Mesothelial cell of epicardium (in vitro differentiated cells): ENCODE measurements at regions not wholly inside any gene's neighbourhood (a gene's known extent, or its start where the extent isn't known, plus 50 kb on each side); places are given as distances from the start of the nearest gene placed in this dataset.
"Not testable (repeated sequence)": the region's sequence is repeated elsewhere in the genome, so short reads cannot be mapped to it uniquely, and the experiment has no call there.

Experiments
- DNase-seq, 2 experiments: peaks; one replicate each; pipeline ENCODE4 v3.0.0; 2021; ENCODE audit warnings: low spot score in 2 of 2; ENCODE audit not compliant: unreplicated experiment in 2 of 2
- H3K27ac Mint-ChIP-seq: 2 replicates; pipeline ENCODE4 v1.8.0; 2021; ENCODE audit warnings: mixed read lengths
- H3K27me3 Mint-ChIP-seq: 2 replicates; pipeline ENCODE4 v1.8.0; 2021; ENCODE audit warnings: low read depth, mixed read lengths
- H3K36me3 Mint-ChIP-seq: 2 replicates; pipeline ENCODE4 v1.8.0; 2021; ENCODE audit warnings: mixed read lengths
- H3K4me1 Mint-ChIP-seq: 2 replicates; pipeline ENCODE4 v1.8.0; 2021; ENCODE audit warnings: mixed read lengths
- H3K4me3 Mint-ChIP-seq: 2 replicates; pipeline ENCODE4 v1.8.0; 2021; ENCODE audit warnings: mild to moderate bottlenecking, moderate library complexity, mixed read lengths
- H3K9me3 Mint-ChIP-seq: 2 replicates; pipeline ENCODE4 v1.8.0; 2021; ENCODE audit warnings: mixed read lengths
- CTCF ChIP-seq: fragments of 200-600 bp; sonication (generic); IDR thresholded peaks from one replicate; pipeline ENCODE4 v1.5.0; 2021; ENCODE audit warnings: antibody characterized with exemption; ENCODE audit not compliant: unreplicated experiment

GRCh38 chr6:117795234-117795633 lies 111.8 kb upstream of the SLC35F1 start:
- Mint-ChIP-seq H3K9me3 (peaks cover 9% of the 10 kb centered on the region), H3K27me3 (peaks cover 17% of the 10 kb centered on the region), H3K36me3 (no peaks in the 10 kb centered on the region), H3K4me1 (no peaks in the 10 kb centered on the region), H3K27ac (no peak overlapping the region), H3K4me3 (no peak overlapping the region)
- no peak for DNase-seq
- no peak for TF ChIP-seq CTCF

GRCh38 chr6:117798819-117799218 lies 108.2 kb upstream of the SLC35F1 start:
- not testable (repeated sequence) for H3K9me3 Mint-ChIP-seq, H3K4me3 Mint-ChIP-seq, H3K27ac Mint-ChIP-seq, H3K4me1 Mint-ChIP-seq, H3K36me3 Mint-ChIP-seq, DNase-seq
- peaks cover 21% of the 10 kb centered on the region for H3K27me3 Mint-ChIP-seq

- Mint-ChIP-seq H3K27me3 (peaks cover 2% of the 10 kb centered on the region), H3K27ac (no peak overlapping the region), H3K4me1 (no peaks in the 10 kb centered on the region), H3K4me3 (no peak overlapping the region), H3K9me3 (peaks cover 24% of the 10 kb centered on the region), H3K36me3 (no peaks in the 10 kb centered on the region)
- no peak for TF ChIP-seq CTCF
- DNase-seq, result no peak
Observed at GRCh38 chr6:117810269-117810668, 96.8 kb upstream of the SLC35F1 start.

GRCh38 chr6:117817499-117817898 lies 89.6 kb upstream of the SLC35F1 start:
- H3K27me3 Mint-ChIP-seq, result peaks cover 12% of the 10 kb centered on the region
- peaks cover 10% of the 10 kb centered on the region for H3K9me3 Mint-ChIP-seq
- no peak overlapping the region for H3K27ac Mint-ChIP-seq
- no peak for DNase-seq
- H3K36me3 Mint-ChIP-seq, result no peaks in the 10 kb centered on the region
- TF ChIP-seq CTCF, result no peak
- H3K4me3 Mint-ChIP-seq, result no peak overlapping the region
- H3K4me1 Mint-ChIP-seq, result no peaks in the 10 kb centered on the region

GRCh38 chr6:117817992-117818391 lies 89.1 kb upstream of the SLC35F1 start:
- Mint-ChIP-seq H3K9me3 (peaks cover 10% of the 10 kb centered on the region), H3K4me3 (no peak overlapping the region), H3K27ac (no peak overlapping the region), H3K27me3 (peaks cover 12% of the 10 kb centered on the region), H3K4me1 (no peaks in the 10 kb centered on the region), H3K36me3 (no peaks in the 10 kb centered on the region)
- no peak for TF ChIP-seq CTCF
- no peak for DNase-seq

GRCh38 chr6:117818449-117818848 lies 88.6 kb upstream of the SLC35F1 start:
- H3K4me1 Mint-ChIP-seq, result no peaks in the 10 kb centered on the region
- H3K36me3 Mint-ChIP-seq, result no peaks in the 10 kb centered on the region
- no peak overlapping the region for H3K27ac Mint-ChIP-seq
- H3K9me3 Mint-ChIP-seq, result peaks cover 10% of the 10 kb centered on the region
- no peak for DNase-seq
- no peak for TF ChIP-seq CTCF
- peaks cover 14% of the 10 kb centered on the region for H3K27me3 Mint-ChIP-seq
- H3K4me3 Mint-ChIP-seq, result no peak overlapping the region
